ENCODE measurements at regions not wholly inside any gene's neighbourhood (a gene's known extent, or its start where the extent isn't known, plus 50 kb on each side); places are given as distances from the start of the nearest gene placed in this dataset.

GRCh38 chr6:140542863-140543262 is 1168.4 kb upstream of the CITED2 start:
- no peak for DNase-seq
- WGBS, 4 donors = 80 to 97% (median 85%) methylated on average over 3 of the region's 3 CpGs
- Histone ChIP-seq H3K27ac (no peak overlapping the region), H3K4me3 (no peak overlapping the region), H3K36me3 (replicated peaks in 1 of 2) (no peaks in the 10 kb centered on the region), H3K4me1 (replicated peaks in 1 of 2) (no peaks in the 10 kb centered on the region), H3K9me3 (replicated peaks in 1 of 3) (no peaks in the 10 kb centered on the region), H3K27me3 (no peaks in the 10 kb centered on the region)
- intact Hi-C loops (cut with DNase I) = no loop called here
- no peak for TF ChIP-seq POLR2A (IDR thresholded peaks at IDR 0.05)
- TF ChIP-seq CTCF (IDR thresholded peaks at IDR 0.05) = no peak

- Histone ChIP-seq H3K27ac (no peak overlapping the region), H3K4me3 (no peak overlapping the region), H3K4me1 (replicated peaks in 1 of 2) (no peaks in the 10 kb centered on the region), H3K27me3 (no peaks in the 10 kb centered on the region), H3K9me3 (replicated peaks in 1 of 3) (no peaks in the 10 kb centered on the region), H3K36me3 (replicated peaks in 1 of 2) (no peaks in the 10 kb centered on the region)
- intact Hi-C loops (cut with DNase I) = no loop called here
- WGBS, 4 donors = 81 to 91% (median 89%) methylated on average over 7 of the region's 7 CpGs
- TF ChIP-seq CTCF (IDR thresholded peaks at IDR 0.05) = no peak
- TF ChIP-seq POLR2A (IDR thresholded peaks at IDR 0.05) = no peak
- DNase-seq = no peak
These were observed 1166.8 kb upstream of the CITED2 start for GRCh38 chr6:140541288-140541687.

GRCh38 chr6:140540743-140541142 is 1166.3 kb upstream of the CITED2 start:
- no peaks in the 10 kb centered on the region for H3K4me1 ChIP-seq (replicated peaks in 1 of 2)
- H3K27ac ChIP-seq = no peak overlapping the region
- H3K9me3 ChIP-seq (replicated peaks in 1 of 3) = no peaks in the 10 kb centered on the region
- H3K4me3 ChIP-seq = no peak overlapping the region
- intact Hi-C loops (cut with DNase I) = no loop called here
- DNase-seq = no peak
- H3K36me3 ChIP-seq (replicated peaks in 1 of 2) = no peaks in the 10 kb centered on the region
- 77 to 84% (median 78%) methylated on average over 1 of the region's 1 CpG for WGBS, 4 donors
- TF ChIP-seq POLR2A (IDR thresholded peaks at IDR 0.05) (no peak), CTCF (IDR thresholded peaks at IDR 0.05) (no peak)
- H3K27me3 ChIP-seq = no peaks in the 10 kb centered on the region

- no peak overlapping the region for H3K27ac ChIP-seq
- no peaks in the 10 kb centered on the region for H3K9me3 ChIP-seq (replicated peaks in 1 of 3)
- no peaks in the 10 kb centered on the region for H3K27me3 ChIP-seq
- no peaks in the 10 kb centered on the region for H3K4me1 ChIP-seq (replicated peaks in 1 of 2)
- no peaks in the 10 kb centered on the region for H3K36me3 ChIP-seq (replicated peaks in 1 of 2)
- DNase-seq = no peak
- TF ChIP-seq CTCF (IDR thresholded peaks at IDR 0.05) (no peak), POLR2A (IDR thresholded peaks at IDR 0.05) (no peak)
- H3K4me3 ChIP-seq = no peak overlapping the region
- intact Hi-C loops (cut with DNase I) = no loop called here
These were observed 1164.5 kb upstream of the CITED2 start for GRCh38 chr6:140538926-140539325.
